Heart left ventricle (tissue), 13 donors: ENCODE measurements at regions not wholly inside any gene's neighbourhood (a gene's known extent, or its start where the extent isn't known, plus 50 kb on each side); places are given as distances from the start of the nearest gene placed in this dataset.
"Not testable (repeated sequence)": the region's sequence is repeated elsewhere in the genome, so short reads cannot be mapped to it uniquely, and the experiment has no call there.

ENCODE experiments used
- CTCF ChIP-seq, 12 donors: fragments of 200-600 bp; sonication (generic) in 4 of 12; IDR thresholded peaks; one replicate each; pipeline versions ENCODE4 v1.5.0 to v1.8.0; 2018 to 2022; ENCODE audit warnings: antibody characterized with exemption in 12 of 12, mild to moderate bottlenecking in 5 of 12
- POLR2A ChIP-seq, 2 donors: fragments of 450-650 bp; IDR thresholded peaks; one replicate each; pipeline ENCODE4 v1.6.1; 2017; ENCODE audit warnings: antibody characterized with exemption in 2 of 2, mild to moderate bottlenecking in 2 of 2, moderate library complexity in 2 of 2
- donor health status: ischemic (EF 13 %, LVEDD 7.1; RV severe dilation, severe dysfunction).
- donor health status: DM: no; HTN: yes; CAD: no.
- donor health status: DM: no; HTN: no; CAD: no.
- donor health status: ischemic (EF 25% LVEDD 6.9; RV normal size, moderate dysfunction).
- donor health status: ischemic (EF 25% LVEDD 5.7; RV mildly dilated, moderate dysfunction).
- donor health status: ischemic (EF 35%, LVEDD 5.7; RV mildly dilated, moderate dysfunction).
- donor health status: nonischemic (EF 11% LVEDD 7.7; RV severe dilation, severe dysfunction).
- donor health status: DM: yes; HTN: yes; CAD: no.
- donor health status: PGD.
- donor health status: ischemic (EF 29% LVEDD 5.4; RV normal size, mild dysfunction).
- donor health status: nonischemic (EF 23%, LVEDD 6.1; RV moderate dilation, normal function).

- not testable (repeated sequence) for TF ChIP-seq CTCF, POLR2A (IDR thresholded peaks at IDR 0.05)
Measured at GRCh38 chr13:33682646-33683045, 135.3 kb upstream of the RFC3 start.
